Naive B cell (primary cell): ENCODE measurements at regions not wholly inside any gene's neighbourhood (a gene's known extent, or its start where the extent isn't known, plus 50 kb on each side); places are given as distances from the start of the nearest gene placed in this dataset.
A peak's percentile ranks its signal among the peaks of the same experiment; 100 is the strongest.
"Not testable (repeated sequence)": the region's sequence is repeated elsewhere in the genome, so short reads cannot be mapped to it uniquely, and the experiment has no call there.

Source experiments
- ATAC-seq, 2 donors: fragments of 150-1000 bp; cut with Tn5 transposase; 2 replicates each; pipeline ENCODE4 v1.10.0; 2021; ENCODE audit warnings: low read depth in 2 of 2, mild to moderate bottlenecking in 2 of 2, moderate library complexity in 2 of 2
- DNase-seq: peaks from one replicate; pipeline ENCODE4 v3.0.0; 2022
- H3K27ac Mint-ChIP-seq, 6 donors: one replicate each; pipeline ENCODE4 v1.8.0; 2020 to 2022; ENCODE audit warnings: mild to moderate bottlenecking in 6 of 6, mixed read lengths in 6 of 6, moderate library complexity in 5 of 6, inconsistent platforms in 2 of 6
- H3K27me3 Mint-ChIP-seq, 3 donors: one replicate each; pipeline ENCODE4 v1.8.0; 2021 to 2022; ENCODE audit warnings: mixed read lengths in 3 of 3, mild to moderate bottlenecking in 1 of 3
- H3K36me3 Mint-ChIP-seq, 2 donors: one replicate each; pipeline ENCODE4 v1.8.0; 2020 to 2022; ENCODE audit warnings: mixed read lengths in 2 of 2, inconsistent platforms in 1 of 2, mild to moderate bottlenecking in 1 of 2
- H3K4me1 Mint-ChIP-seq, 3 donors: one replicate each; pipeline ENCODE4 v1.8.0; 2020 to 2022; ENCODE audit warnings: mixed read lengths in 3 of 3, inconsistent platforms in 1 of 3, mild to moderate bottlenecking in 1 of 3, moderate library complexity in 1 of 3
- H3K4me3 Mint-ChIP-seq, 8 donors: one replicate each; pipeline ENCODE4 v1.8.0; 2020 to 2022; ENCODE audit warnings: mild to moderate bottlenecking in 8 of 8, mixed read lengths in 8 of 8, moderate library complexity in 8 of 8, inconsistent platforms in 2 of 8
- H3K9me3 Mint-ChIP-seq, 7 donors: one replicate each; pipeline ENCODE4 v1.8.0; 2020 to 2022; ENCODE audit warnings: mixed read lengths in 7 of 7, mild to moderate bottlenecking in 5 of 7, inconsistent platforms in 2 of 7, moderate library complexity in 1 of 7

DNA sequence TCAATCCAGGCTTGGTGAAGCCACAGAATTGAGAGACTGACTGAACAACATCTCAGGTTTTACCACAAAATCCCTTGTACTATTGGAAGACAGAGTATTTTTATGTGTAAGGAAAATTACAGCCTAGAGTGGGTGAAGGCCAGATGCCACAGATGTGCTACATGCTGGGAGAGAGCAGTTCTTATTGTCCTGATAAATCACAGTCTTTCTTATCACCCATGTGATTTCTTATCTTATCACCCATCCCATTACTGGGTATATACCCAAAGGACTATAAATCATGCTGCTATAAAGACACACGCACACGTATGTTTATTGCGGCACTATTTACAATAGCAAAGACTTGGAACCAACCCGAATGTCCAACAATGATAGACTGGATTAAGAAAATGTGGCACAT is 1008.0 kb upstream of the DDX18 start:
- not testable (repeated sequence) for H3K4me3 Mint-ChIP-seq, H3K36me3 Mint-ChIP-seq, H3K4me1 Mint-ChIP-seq, H3K27me3 Mint-ChIP-seq, DNase-seq, ATAC-seq
- H3K27ac Mint-ChIP-seq: peak overlapping the region in 1 of 6 donors; percentile 73
- peaks cover 2 to 33% (median 14%) of the 10 kb centered on the region in 7 donors for H3K9me3 Mint-ChIP-seq

DNA sequence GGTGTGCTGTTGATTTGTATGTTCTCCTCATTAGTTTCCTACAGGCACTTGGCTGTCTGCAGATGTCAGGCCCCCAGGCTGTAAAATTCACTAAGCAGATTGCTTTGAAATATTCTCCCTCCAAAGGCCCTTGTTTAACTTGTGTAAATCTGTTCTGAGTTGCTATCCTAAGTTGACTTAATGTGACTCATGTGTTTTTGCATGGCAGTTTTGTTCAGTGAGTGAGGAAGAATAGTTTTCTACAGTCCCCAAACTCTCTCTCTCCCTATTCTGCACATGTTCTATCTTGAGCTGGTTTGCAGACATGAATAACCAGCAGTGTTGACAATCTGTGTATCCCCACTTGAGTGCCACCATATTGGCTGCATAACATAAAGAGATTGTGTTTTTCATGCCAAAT is 1005.4 kb upstream of the DDX18 start:
- H3K36me3 Mint-ChIP-seq: no peaks in the 10 kb centered on the region
- H3K4me1 Mint-ChIP-seq: no peaks in the 10 kb centered on the region
- H3K27ac Mint-ChIP-seq: no peak overlapping the region
- no peaks in the 10 kb centered on the region for H3K27me3 Mint-ChIP-seq
- ATAC-seq (no peak), DNase-seq (no peak)
- no peak overlapping the region for H3K4me3 Mint-ChIP-seq
- H3K9me3 Mint-ChIP-seq: peaks cover 3 to 17% (median 5%) of the 10 kb centered on the region in 7 donors

DNA sequence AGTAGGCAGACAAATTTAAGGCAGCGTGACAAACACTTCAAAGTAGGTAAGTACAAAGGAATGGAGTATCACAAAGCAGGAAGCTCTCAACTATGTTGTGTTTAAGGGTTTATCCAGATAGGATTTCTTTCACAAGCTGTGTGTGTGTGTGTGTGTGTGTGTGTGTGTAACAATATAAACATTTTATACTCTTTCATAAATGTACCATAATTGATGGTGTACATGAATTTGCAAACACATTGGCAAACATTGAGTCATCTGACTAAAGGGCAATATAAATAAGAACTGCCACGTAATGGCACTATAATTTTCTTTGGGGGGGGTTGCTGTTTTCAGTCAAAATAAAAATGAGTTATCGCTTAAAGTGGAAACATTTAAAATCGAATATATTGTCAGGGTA is 1004.4 kb upstream of the DDX18 start:
- Mint-ChIP-seq H3K9me3 (peaks cover 0 to 7% (median 3%) of the 10 kb centered on the region in 7 donors), H3K36me3 (no peaks in the 10 kb centered on the region)

DNA sequence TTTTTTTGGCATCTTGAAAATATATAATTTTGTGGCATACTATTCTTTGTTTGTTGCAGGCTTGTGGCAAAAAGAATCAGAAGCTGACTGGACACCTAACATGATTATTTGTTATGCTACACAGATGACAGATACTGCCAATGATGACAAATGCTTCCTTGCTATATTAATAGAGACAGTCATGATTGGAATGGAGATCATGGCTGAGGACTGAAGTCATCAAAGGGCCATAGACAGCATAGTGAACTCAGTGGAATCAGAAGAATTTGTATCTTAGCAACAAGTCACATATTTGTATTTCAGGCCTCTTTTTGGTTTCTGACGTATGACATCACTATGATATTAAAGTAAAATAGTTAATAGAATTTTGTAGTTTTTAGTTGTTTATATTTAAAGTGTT is 1003.8 kb upstream of the DDX18 start:
- ATAC-seq (no peak), DNase-seq (no peak)
- Mint-ChIP-seq H3K36me3 (no peaks in the 10 kb centered on the region), H3K4me3 (no peak overlapping the region), H3K9me3 (peaks cover 0 to 5% (median 2%) of the 10 kb centered on the region in 7 donors), H3K4me1 (no peaks in the 10 kb centered on the region), H3K27ac (no peak overlapping the region), H3K27me3 (no peaks in the 10 kb centered on the region)

More for the DNA sequence above, 1004.4 kb upstream of the DDX18 start:
- no peaks in the 10 kb centered on the region for H3K27me3 Mint-ChIP-seq
- H3K4me1 Mint-ChIP-seq: no peaks in the 10 kb centered on the region
- DNase-seq: no peak
- H3K4me3 Mint-ChIP-seq: no peak overlapping the region
- no peak overlapping the region for H3K27ac Mint-ChIP-seq
- no peak for ATAC-seq

DNA sequence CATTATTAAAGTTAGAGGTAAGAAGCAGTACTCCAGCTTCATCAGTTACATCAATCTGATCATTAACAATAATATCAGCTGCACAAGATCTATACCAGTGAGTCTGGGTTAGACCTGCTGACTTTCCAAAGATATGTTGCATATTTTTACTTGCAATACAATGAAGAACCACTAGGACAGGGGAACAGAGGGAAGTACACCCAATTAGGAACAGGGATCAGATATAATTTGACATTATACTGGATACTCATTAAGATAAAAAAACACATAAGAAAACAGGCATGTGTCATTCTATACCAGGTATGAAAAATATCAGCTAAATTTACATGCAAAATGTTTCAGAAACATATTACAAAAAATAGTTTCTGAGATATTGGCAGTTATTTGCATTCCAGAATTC is 995.1 kb upstream of the DDX18 start:
- no peak for ATAC-seq
- Mint-ChIP-seq H3K27me3 (no peaks in the 10 kb centered on the region), H3K36me3 (no peaks in the 10 kb centered on the region), H3K27ac (no peak overlapping the region), H3K4me1 (no peaks in the 10 kb centered on the region), H3K4me3 (no peak overlapping the region), H3K9me3 (peaks cover 0 to 5% (median 0%) of the 10 kb centered on the region in 7 donors)
- no peak for DNase-seq

DNA sequence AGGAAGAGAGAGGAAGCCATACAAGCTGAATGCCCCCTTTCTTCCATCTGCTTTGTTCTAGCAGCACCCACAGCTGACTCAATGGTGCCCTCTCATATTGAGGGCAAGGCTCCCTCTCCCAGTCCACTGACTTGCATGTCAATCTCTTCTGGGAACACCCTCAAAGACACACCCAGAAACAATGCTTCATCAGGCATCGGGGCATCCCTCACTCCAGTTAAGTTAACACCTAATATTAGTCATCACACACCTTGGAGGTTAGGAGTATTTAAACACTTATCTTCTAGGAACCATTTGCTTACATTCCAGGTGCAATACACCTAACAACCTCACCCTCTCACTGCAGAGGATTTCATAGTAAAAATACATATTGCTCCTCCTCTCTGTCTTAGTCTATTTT is 993.5 kb upstream of the DDX18 start:
- Mint-ChIP-seq H3K9me3 (peaks cover 0 to 5% (median 0%) of the 10 kb centered on the region in 7 donors), H3K27ac (no peak overlapping the region), H3K4me1 (no peaks in the 10 kb centered on the region), H3K27me3 (no peaks in the 10 kb centered on the region), H3K4me3 (no peak overlapping the region), H3K36me3 (no peaks in the 10 kb centered on the region)
- no peak for DNase-seq
- ATAC-seq: no peak

DNA sequence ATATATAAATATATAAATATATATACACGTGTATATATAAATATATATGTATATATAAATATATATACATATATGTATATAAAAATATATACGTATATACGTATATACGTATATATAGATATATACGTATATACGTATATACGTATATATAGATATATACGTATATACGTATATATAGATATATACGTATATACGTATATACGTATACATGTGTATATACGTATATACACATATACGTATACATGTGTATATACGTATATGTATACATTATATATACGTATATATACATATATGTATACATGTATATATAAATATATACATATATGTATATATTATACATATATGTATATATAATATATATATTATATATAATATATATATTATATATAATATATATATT is 984.9 kb upstream of the DDX18 start:
- not testable (repeated sequence) for DNase-seq, H3K27ac Mint-ChIP-seq, H3K36me3 Mint-ChIP-seq, H3K27me3 Mint-ChIP-seq, H3K4me1 Mint-ChIP-seq, H3K4me3 Mint-ChIP-seq, H3K9me3 Mint-ChIP-seq, ATAC-seq

DNA sequence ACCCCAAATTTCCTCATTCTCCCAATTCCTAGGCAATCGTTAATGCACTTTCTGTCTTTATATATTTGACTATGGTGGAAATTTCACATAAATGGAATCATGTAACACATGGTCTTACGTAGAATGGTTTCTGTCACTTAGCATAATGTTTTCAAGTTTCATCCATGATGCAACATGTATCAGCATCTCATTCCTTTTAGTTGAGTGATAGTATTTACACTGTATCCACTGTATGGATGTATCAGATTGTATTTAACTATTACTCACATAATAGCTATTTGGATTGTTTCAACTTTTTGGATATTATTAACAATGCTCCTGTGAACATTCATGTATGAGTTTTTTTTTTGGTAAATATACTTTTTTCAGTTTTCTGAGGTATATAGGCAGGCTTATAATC is 982.3 kb upstream of the DDX18 start:
- Mint-ChIP-seq H3K27me3 (no peaks in the 10 kb centered on the region), H3K36me3 (no peaks in the 10 kb centered on the region), H3K4me3 (no peak overlapping the region), H3K9me3 (peaks cover 0 to 5% (median 0%) of the 10 kb centered on the region in 7 donors), H3K4me1 (no peaks in the 10 kb centered on the region), H3K27ac (no peak overlapping the region)
- no peak for DNase-seq
- ATAC-seq: no peak

DNA sequence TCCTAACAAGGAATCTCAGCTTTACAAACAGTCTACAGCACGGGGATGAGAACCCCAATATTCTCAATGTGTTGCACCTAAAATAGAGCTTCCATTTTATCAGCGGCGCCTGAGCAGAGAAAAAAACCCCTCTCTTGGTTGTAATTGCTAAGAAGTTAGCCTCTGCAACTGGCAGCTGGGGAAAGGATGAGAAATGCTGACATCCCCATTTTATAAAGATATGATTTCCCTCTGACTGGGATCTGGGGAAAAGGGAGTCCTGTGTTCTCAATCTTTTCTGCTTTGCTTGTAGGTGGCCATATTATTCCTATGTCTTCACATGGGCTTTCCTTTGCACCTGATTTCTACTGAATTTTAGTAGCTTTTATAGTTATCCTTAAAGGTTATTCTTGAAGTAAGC is 981.4 kb upstream of the DDX18 start:
- Mint-ChIP-seq H3K4me3 (no peak overlapping the region), H3K9me3 (peaks cover 0 to 5% (median 0%) of the 10 kb centered on the region in 7 donors), H3K27ac (no peak overlapping the region), H3K4me1 (no peaks in the 10 kb centered on the region), H3K27me3 (no peaks in the 10 kb centered on the region), H3K36me3 (no peaks in the 10 kb centered on the region)
- DNase-seq: no peak
- no peak for ATAC-seq

DNA sequence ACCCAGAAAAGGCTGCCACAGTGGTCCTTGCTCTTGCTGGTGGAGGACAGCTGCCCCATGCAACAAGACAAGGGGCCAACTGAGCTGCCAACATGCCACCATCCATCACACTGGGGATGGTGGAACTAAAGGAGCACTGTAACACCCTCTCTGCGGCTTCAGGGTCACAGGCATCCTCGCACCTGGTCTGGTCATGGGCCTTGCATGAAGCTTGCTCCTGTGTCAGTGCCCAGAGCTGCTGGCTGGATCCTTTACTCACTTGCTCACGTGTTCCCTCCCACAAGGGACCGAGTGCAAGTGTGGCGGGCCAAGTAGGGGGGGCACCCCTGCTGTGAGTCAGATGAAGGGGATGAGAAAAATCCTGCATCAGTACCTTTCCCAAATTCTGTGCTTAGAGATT is 972.3 kb upstream of the DDX18 start:
- no peak overlapping the region for H3K4me3 Mint-ChIP-seq
- H3K36me3 Mint-ChIP-seq: no peaks in the 10 kb centered on the region
- ATAC-seq (no peak), DNase-seq (no peak)
- peaks cover 0 to 10% (median 2%) of the 10 kb centered on the region in 7 donors for H3K9me3 Mint-ChIP-seq
- no peak overlapping the region for H3K27ac Mint-ChIP-seq
- no peaks in the 10 kb centered on the region for H3K27me3 Mint-ChIP-seq
- H3K4me1 Mint-ChIP-seq: no peaks in the 10 kb centered on the region

DNA sequence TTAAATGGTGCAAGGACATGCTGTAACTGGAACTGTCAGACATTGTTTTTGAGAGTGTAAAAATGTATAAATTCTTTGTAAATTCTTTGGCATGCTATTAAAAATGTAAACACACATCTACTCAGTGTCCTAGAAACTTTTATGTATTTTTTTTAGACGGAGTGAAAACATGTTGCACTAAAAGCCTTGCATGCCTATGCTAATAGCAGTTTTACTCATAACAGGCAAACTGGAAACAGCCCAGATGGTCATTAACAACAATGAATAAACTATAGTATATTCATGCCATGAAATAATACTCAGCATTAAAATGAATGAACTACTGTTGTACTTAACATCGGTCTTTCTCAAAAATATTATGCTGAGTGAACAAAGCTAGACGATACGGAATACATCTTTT is 954.8 kb upstream of the DDX18 start:
- Mint-ChIP-seq H3K27ac (no peak overlapping the region), H3K9me3 (peaks cover 0 to 42% (median 16%) of the 10 kb centered on the region in 7 donors), H3K4me1 (no peaks in the 10 kb centered on the region), H3K36me3 (no peaks in the 10 kb centered on the region), H3K27me3 (no peaks in the 10 kb centered on the region), H3K4me3 (no peak overlapping the region)
- ATAC-seq (no peak), DNase-seq (no peak)

DNA sequence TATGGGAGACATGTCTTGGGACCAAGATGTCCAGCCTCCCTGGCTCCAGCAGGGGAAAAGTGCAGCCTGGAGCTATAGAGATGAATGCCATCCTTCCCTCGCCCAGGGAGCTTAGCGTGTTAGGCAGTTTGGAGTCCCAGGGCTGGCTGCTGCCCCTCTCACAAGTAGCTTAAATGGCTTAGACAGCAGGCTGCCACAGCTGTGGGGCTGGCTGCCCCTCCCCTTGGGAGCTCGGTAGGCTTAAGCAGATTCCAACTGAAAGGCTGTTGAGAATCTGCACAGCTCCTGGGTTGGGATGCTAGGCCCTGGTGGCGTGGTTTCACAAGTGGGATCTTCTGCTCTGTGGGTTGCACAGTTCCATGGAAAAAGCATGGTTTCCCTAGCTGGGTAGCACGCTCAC is 940.5 kb upstream of the DDX18 start:
- H3K4me3 Mint-ChIP-seq: no peak overlapping the region
- no peak for ATAC-seq
- DNase-seq: no peak
- no peaks in the 10 kb centered on the region for H3K36me3 Mint-ChIP-seq
- H3K27me3 Mint-ChIP-seq: no peaks in the 10 kb centered on the region
- H3K27ac Mint-ChIP-seq: no peak overlapping the region
- H3K9me3 Mint-ChIP-seq: peaks cover 6 to 24% (median 13%) of the 10 kb centered on the region in 7 donors
- no peaks in the 10 kb centered on the region for H3K4me1 Mint-ChIP-seq

DNA sequence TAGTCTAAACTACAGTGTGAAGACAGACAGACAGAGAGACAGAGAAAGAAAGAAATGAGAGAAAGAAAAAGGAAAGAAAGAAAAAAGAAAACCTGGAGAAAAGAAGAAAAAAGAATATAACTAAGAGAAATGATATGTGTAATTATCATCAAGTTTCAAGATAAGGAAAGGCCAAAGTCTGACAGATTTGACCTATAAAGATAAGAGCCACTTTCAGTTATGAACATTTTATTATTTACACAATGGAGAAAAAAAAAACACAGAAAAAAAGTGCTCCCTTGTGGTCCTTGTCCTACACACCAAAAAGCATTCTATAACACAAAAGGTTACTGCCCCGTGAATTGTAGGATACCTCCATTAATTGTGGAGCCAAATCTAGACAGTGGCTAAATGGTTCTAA is 937.2 kb upstream of the DDX18 start:
- no peaks in the 10 kb centered on the region for H3K36me3 Mint-ChIP-seq
- H3K27me3 Mint-ChIP-seq: no peaks in the 10 kb centered on the region
- DNase-seq (no peak), ATAC-seq (no peak)
- H3K4me3 Mint-ChIP-seq: no peak overlapping the region
- H3K27ac Mint-ChIP-seq: no peak overlapping the region
- no peaks in the 10 kb centered on the region for H3K4me1 Mint-ChIP-seq
- peaks cover 4 to 21% (median 10%) of the 10 kb centered on the region in 7 donors for H3K9me3 Mint-ChIP-seq

DNA sequence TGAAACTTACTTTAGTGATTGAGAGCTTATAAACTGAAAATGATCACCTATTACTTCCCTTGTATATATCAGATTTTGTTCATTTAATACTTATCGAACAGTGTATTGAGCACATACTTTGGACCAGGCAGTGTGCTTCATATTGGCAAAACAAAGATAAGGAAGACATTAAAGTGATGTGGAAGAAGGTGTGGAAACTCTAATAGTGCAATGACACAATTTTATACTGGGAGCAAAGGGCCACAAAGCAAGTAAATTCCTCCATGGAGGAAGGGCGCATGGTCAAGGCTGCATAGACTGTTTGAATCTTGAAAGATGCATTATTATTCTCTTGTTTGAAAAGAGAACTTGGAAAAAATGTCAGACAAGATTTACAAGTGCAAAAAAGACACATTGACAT is 936.5 kb upstream of the DDX18 start:
- Mint-ChIP-seq H3K4me3 (no peak overlapping the region), H3K27me3 (no peaks in the 10 kb centered on the region), H3K9me3 (peaks cover under 1 to 16% (median 5%) of the 10 kb centered on the region in 7 donors), H3K4me1 (no peaks in the 10 kb centered on the region), H3K36me3 (no peaks in the 10 kb centered on the region), H3K27ac (no peak overlapping the region)
- DNase-seq (no peak), ATAC-seq (no peak)

DNA sequence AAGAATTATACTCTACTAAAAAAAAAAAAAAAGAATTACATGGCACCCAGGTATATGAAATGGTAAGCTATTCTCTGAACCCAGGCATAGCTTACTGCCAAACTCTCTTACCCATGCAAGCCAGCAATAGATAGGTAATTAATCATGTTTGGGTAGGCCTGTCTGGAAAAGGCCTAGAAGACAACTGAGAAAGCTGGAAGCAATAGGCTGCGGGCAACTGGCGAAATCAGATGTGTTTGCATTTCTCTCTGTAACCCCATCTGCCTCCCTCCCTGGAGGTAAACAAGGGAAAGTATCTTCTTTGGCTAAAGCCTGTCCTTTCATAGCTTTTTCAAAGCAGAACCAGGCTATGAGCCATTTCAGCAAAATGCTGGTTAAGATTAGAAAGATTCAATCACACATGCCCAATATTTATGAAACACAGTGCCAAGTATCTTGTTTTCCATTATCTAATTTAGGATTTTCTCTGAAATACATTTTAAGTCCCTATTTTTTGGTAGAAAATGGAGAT is 934.8 kb upstream of the DDX18 start:
- H3K36me3 Mint-ChIP-seq: no peaks in the 10 kb centered on the region
- H3K4me1 Mint-ChIP-seq: no peaks in the 10 kb centered on the region
- no peak overlapping the region for H3K4me3 Mint-ChIP-seq
- DNase-seq (no peak), ATAC-seq (no peak)
- peaks cover 0 to 17% (median 5%) of the 10 kb centered on the region in 7 donors for H3K9me3 Mint-ChIP-seq
- no peak overlapping the region for H3K27ac Mint-ChIP-seq
- no peaks in the 10 kb centered on the region for H3K27me3 Mint-ChIP-seq
